GM12891 (cell line): ENCODE measurements at regions not wholly inside any gene's neighbourhood (a gene's known extent, or its start where the extent isn't known, plus 50 kb on each side); places are given as distances from the start of the nearest gene placed in this dataset.

Source experiments
- POLR2A ChIP-seq: IDR thresholded peaks from 2 replicates; pipeline ENCODE4 v1.6.1; 2011; ENCODE audit warnings: low read depth, low read length, control low read depth
- POLR2AphosphoS5 ChIP-seq: IDR thresholded peaks from 2 replicates; pipeline ENCODE4 v1.6.1; 2011; ENCODE audit warnings: low read depth, low read length, control low read depth
- SPI1 ChIP-seq: IDR thresholded peaks from 2 replicates; pipeline ENCODE4 v1.6.1; 2011; ENCODE audit warnings: low read depth, low read length, control low read depth
- TAF1 ChIP-seq: IDR thresholded peaks from 2 replicates; pipeline ENCODE4 v1.6.1; 2011; ENCODE audit warnings: low read depth, low read length, control low read depth

- TF ChIP-seq TAF1 = no peak
- no peak for TF ChIP-seq POLR2AphosphoS5
- no peak for TF ChIP-seq POLR2A
- TF ChIP-seq SPI1 = no peak
These were observed 242.2 kb upstream of the DDI1 start for GRCh38 chr11:103794262-103794661.
